LoVo (cell line): ENCODE measurements at regions not wholly inside any gene's neighbourhood (a gene's known extent, or its start where the extent isn't known, plus 50 kb on each side); places are given as distances from the start of the nearest gene placed in this dataset.

ENCODE experiments used
- DNase-seq: peaks from one replicate; pipeline ENCODE4 v3.0.0-alpha.2; 2016; ENCODE audit warnings: low spot score

- no peak for DNase-seq
These were observed 311.0 kb downstream of the CENPC start for GRCh38 chr4:67234296-67234695.

- DNase-seq, result no peak
These were observed 316.2 kb downstream of the CENPC start for GRCh38 chr4:67229148-67229547.

- no peak for DNase-seq
These were observed 324.4 kb downstream of the CENPC start for GRCh38 chr4:67220861-67221260.

- DNase-seq, result no peak
These were observed 326.4 kb downstream of the CENPC start for GRCh38 chr4:67218883-67219282.

- no peak for DNase-seq
These were observed 337.3 kb downstream of the CENPC start for GRCh38 chr4:67207941-67208441.

GRCh38 chr4:67204441-67204840 is 340.9 kb downstream of the CENPC start:
- no peak for DNase-seq

- DNase-seq, result no peak
These were observed 344.0 kb downstream of the CENPC start for GRCh38 chr4:67201334-67201733.

- peak; percentile 5 for DNase-seq
These were observed 346.6 kb downstream of the CENPC start for GRCh38 chr4:67198727-67199126.

- no peak for DNase-seq
These were observed 377.5 kb downstream of the CENPC start for GRCh38 chr4:67167849-67168248.

- DNase-seq, result no peak
These were observed 382.6 kb downstream of the CENPC start for GRCh38 chr4:67162690-67163089.

- no peak for DNase-seq
These were observed 384.0 kb downstream of the CENPC start for GRCh38 chr4:67161311-67161710.

- DNase-seq, result no peak
These were observed 384.9 kb downstream of the CENPC start for GRCh38 chr4:67160394-67160793.

- no peak for DNase-seq
These were observed 386.6 kb downstream of the CENPC start for GRCh38 chr4:67158666-67159065.

GRCh38 chr4:67152976-67153375 is 392.3 kb downstream of the CENPC start:
- DNase-seq, result no peak

GRCh38 chr4:67151376-67152343 is 393.6 kb downstream of the CENPC start:
- no peak for DNase-seq

- no peak for DNase-seq
These were observed 403.7 kb downstream of the CENPC start for GRCh38 chr4:67141586-67141985.

GRCh38 chr4:67134616-67135015 is 410.7 kb downstream of the CENPC start:
- DNase-seq, result no peak

GRCh38 chr4:67133162-67133561 is 412.1 kb downstream of the CENPC start:
- no peak for DNase-seq

GRCh38 chr4:67131224-67131623 is 414.1 kb downstream of the CENPC start:
- no peak for DNase-seq

- DNase-seq, result no peak
These were observed 414.9 kb downstream of the CENPC start for GRCh38 chr4:67130411-67130810.

GRCh38 chr4:67126570-67126969 is 418.7 kb downstream of the CENPC start:
- no peak for DNase-seq

- DNase-seq, result no peak
These were observed 419.4 kb downstream of the CENPC start for GRCh38 chr4:67125636-67126514.

GRCh38 chr4:67124716-67125115 is 420.6 kb downstream of the CENPC start:
- DNase-seq, result no peak
